A673 (cell line): ENCODE measurements at regions not wholly inside any gene's neighbourhood (a gene's known extent, or its start where the extent isn't known, plus 50 kb on each side); places are given as distances from the start of the nearest gene placed in this dataset.
"Not testable (repeated sequence)": the region's sequence is repeated elsewhere in the genome, so short reads cannot be mapped to it uniquely, and the experiment has no call there.

ENCODE experiments used
- BruUV-seq: library from RNA; stranded (reverse); fragments of 400-500 nt; replicated peaks from 2 replicates; lab custom pipeline; 2021; lab: Mats Ljungman, UMichigan
- CTCF ChIA-PET: fragments of 300-600 bp; sonication (Branson Sonifier 250); formaldehyde crosslinking; loops from one replicate; lab custom pipeline; 2022; ENCODE audit warnings: antibody characterized with exemption; lab: Charles Lee
- POLR2A ChIA-PET: fragments of 300-600 bp; sonication (Branson Sonifier 250); formaldehyde crosslinking; loops from one replicate; lab custom pipeline; 2022; ENCODE audit warnings: antibody characterized with exemption; ENCODE audit not compliant: low non-redundant PET; lab: Charles Lee
- DNase-seq: peaks from one replicate; pipeline ENCODE4 v3.0.0-alpha.2; 2015; ENCODE audit warnings: low spot score
- H3K27ac ChIP-seq: fragments of 200-600 bp; sonication (generic); 2 replicates; pipeline ENCODE4 v1.5.1; 2016; ENCODE audit warnings: mixed run types, low read depth, mild to moderate bottlenecking, mixed read lengths, antibody characterized with exemption, low read length; ENCODE audit not compliant: poor library complexity, severe bottlenecking
- H3K27me3 ChIP-seq: fragments of 200-600 bp; sonication (generic); replicated peaks from 2 replicates; pipeline ENCODE4 v1.6.1; 2017; ENCODE audit warnings: mixed run types, low read depth, mild to moderate bottlenecking, mixed read lengths, antibody characterized with exemption, low read length; ENCODE audit not compliant: insufficient read depth, poor library complexity
- H3K36me3 ChIP-seq: fragments of 200-600 bp; sonication (generic); 2 replicates; pipeline ENCODE4 v1.6.1; 2016; ENCODE audit warnings: mixed run types, mild to moderate bottlenecking, mixed read lengths, antibody characterized with exemption, low read length; ENCODE audit not compliant: insufficient read depth, poor library complexity, severe bottlenecking
- H3K4me1 ChIP-seq: fragments of 200-600 bp; sonication (generic); 2 replicates; pipeline ENCODE4 v1.6.1; 2017; ENCODE audit warnings: mixed run types, mild to moderate bottlenecking, mixed read lengths, antibody characterized with exemption, low read length; ENCODE audit not compliant: insufficient read depth, poor library complexity, severe bottlenecking
- H3K4me3 ChIP-seq: fragments of 200-600 bp; sonication (generic); 2 replicates; pipeline ENCODE4 v1.5.1; 2016; ENCODE audit warnings: low read depth, mixed run types, mild to moderate bottlenecking, mixed read lengths, low read length; ENCODE audit not compliant: poor library complexity, severe bottlenecking
- H3K9me3 ChIP-seq: fragments of 200-600 bp; sonication (generic); 2 replicates; pipeline ENCODE4 v1.6.1; 2016; ENCODE audit warnings: mixed run types, low read depth, mild to moderate bottlenecking, mixed read lengths, antibody characterized with exemption, low read length; ENCODE audit not compliant: poor library complexity, severe bottlenecking
- CTCF ChIP-seq: fragments of 300-800, 200-600 bp; sonication (generic); conservative IDR thresholded peaks from 2 replicates; pipeline ENCODE4 v1.5.1; 2017; ENCODE audit warnings: low read depth, mild to moderate bottlenecking, antibody characterized with exemption, low read length, moderate library complexity, mixed read lengths
- EZH2 ChIP-seq: fragments of 200-600 bp; sonication (generic); IDR thresholded peaks from 2 replicates; pipeline ENCODE4 v1.6.1; 2017; ENCODE audit warnings: borderline replicate concordance, low read depth, mild to moderate bottlenecking, mixed read lengths, antibody characterized with exemption, low read length; ENCODE audit not compliant: poor library complexity, severe bottlenecking
- intact Hi-C: fragments of 100-400 bp; cut with micrococcal nuclease; formaldehyde crosslinking; loops from one replicate; pipeline ENCODE4 v1.10.0; 2022; ENCODE audit not compliant: unreplicated experiment

- ChIA-PET CTCF (no interaction called here), POLR2A (no interaction called here)
- intact Hi-C loops = no loop called here
- TF ChIP-seq CTCF (no peak), EZH2 (no peak)
- no peaks in the 10 kb centered on the region for H3K4me1 ChIP-seq
- H3K27ac ChIP-seq = no peak overlapping the region
- H3K27me3 ChIP-seq = peaks cover 25% of the 10 kb centered on the region
- BruUV-seq = no TSS peak
- H3K36me3 ChIP-seq = no peaks in the 10 kb centered on the region
- no peaks in the 10 kb centered on the region for H3K9me3 ChIP-seq
- no peak overlapping the region for H3K4me3 ChIP-seq
- no peak for DNase-seq
These were observed 94.6 kb downstream of the APOB start for GRCh38 chr2:20949256-20949655.

GRCh38 chr2:20946468-20946867 lies 97.4 kb downstream of the APOB start:
- Histone ChIP-seq H3K27me3 (peaks cover 33% of the 10 kb centered on the region), H3K36me3 (no peaks in the 10 kb centered on the region), H3K4me1 (no peaks in the 10 kb centered on the region), H3K9me3 (no peaks in the 10 kb centered on the region), H3K27ac (no peak overlapping the region), H3K4me3 (no peak overlapping the region)
- DNase-seq = no peak
- POLR2A ChIA-PET = no interaction called here
- no TSS peak for BruUV-seq
- intact Hi-C loops = no loop called here
- CTCF ChIA-PET = no interaction called here
- no peak for TF ChIP-seq EZH2
- TF ChIP-seq CTCF = no peak

GRCh38 chr2:20943721-20944120 lies 100.2 kb downstream of the APOB start:
- H3K36me3 ChIP-seq, DNase-seq, H3K9me3 ChIP-seq, H3K27ac ChIP-seq, H3K4me1 ChIP-seq, H3K4me3 ChIP-seq, intact Hi-C loops, POLR2A ChIA-PET, BruUV-seq: not testable (repeated sequence)
- peaks cover 48% of the 10 kb centered on the region for H3K27me3 ChIP-seq
- CTCF ChIA-PET = interaction anchor here (0.6 kb wide), 1 partner anchor 373 kb away, joined by 5 read pairs; no protein-coding TSS in a partner anchor

- Histone ChIP-seq H3K9me3 (no peaks in the 10 kb centered on the region), H3K4me3 (no peak overlapping the region), H3K4me1 (no peaks in the 10 kb centered on the region), H3K27ac (no peak overlapping the region), H3K27me3 (peaks cover 40% of the 10 kb centered on the region), H3K36me3 (no peaks in the 10 kb centered on the region)
- TF ChIP-seq CTCF (no peak), EZH2 (no peak)
- DNase-seq = no peak
- no TSS peak for BruUV-seq
- CTCF ChIA-PET = no interaction called here
- intact Hi-C loops = no loop called here
- POLR2A ChIA-PET = no interaction called here
These were observed 101.2 kb downstream of the APOB start for GRCh38 chr2:20942646-20943125.
